Calu3 (cell line): ENCODE measurements at regions not wholly inside any gene's neighbourhood (a gene's known extent, or its start where the extent isn't known, plus 50 kb on each side); places are given as distances from the start of the nearest gene placed in this dataset.
A peak's percentile ranks its signal among the peaks of the same experiment; 100 is the strongest.

ENCODE experiments used
- BruUV-seq: library from RNA; stranded (reverse); fragments of 400-500 nt; replicated peaks from 2 replicates; lab custom pipeline; 2021; lab: Mats Ljungman, UMichigan
- CTCF ChIA-PET: fragments of 300-600 bp; sonication (Branson Sonifier 250); formaldehyde crosslinking; loops from one replicate; lab custom pipeline; 2022; ENCODE audit warnings: antibody characterized with exemption; lab: Charles Lee
- DNase-seq: peaks from one replicate; pipeline ENCODE4 v3.0.0; 2022
- H3K27ac Mint-ChIP-seq: one replicate; pipeline ENCODE4 v1.8.0; 2022; ENCODE audit warnings: mixed read lengths; ENCODE audit not compliant: unreplicated experiment
- H3K27me3 Mint-ChIP-seq: one replicate; pipeline ENCODE4 v1.8.0; 2022; ENCODE audit warnings: mixed read lengths; ENCODE audit not compliant: unreplicated experiment
- H3K36me3 Mint-ChIP-seq: one replicate; pipeline ENCODE4 v1.8.0; 2022; ENCODE audit warnings: mild to moderate bottlenecking, moderate library complexity, mixed read lengths; ENCODE audit not compliant: insufficient read depth, unreplicated experiment
- H3K4me1 Mint-ChIP-seq: one replicate; pipeline ENCODE4 v1.8.0; 2022; ENCODE audit warnings: mild to moderate bottlenecking, low read depth, mixed read lengths; ENCODE audit not compliant: unreplicated experiment
- H3K4me3 Mint-ChIP-seq: one replicate; pipeline ENCODE4 v1.8.0; 2022; ENCODE audit warnings: mild to moderate bottlenecking, low read depth, moderate library complexity, mixed read lengths; ENCODE audit not compliant: unreplicated experiment
- H3K9me3 Mint-ChIP-seq: one replicate; pipeline ENCODE4 v1.8.0; 2022; ENCODE audit warnings: low read depth, mixed read lengths; ENCODE audit not compliant: unreplicated experiment
- CTCF ChIP-seq: fragments of 200-600 bp; IDR thresholded peaks from one replicate; pipeline ENCODE4 v1.8.0; 2022; ENCODE audit warnings: antibody characterized with exemption; ENCODE audit not compliant: unreplicated experiment
- intact Hi-C: fragments of 100-400 bp; cut with micrococcal nuclease; formaldehyde crosslinking; loops from one replicate; pipeline ENCODE4 v1.10.0; 2022; ENCODE audit not compliant: unreplicated experiment

- no peaks in the 10 kb centered on the region for H3K36me3 Mint-ChIP-seq
- intact Hi-C loops = loop anchor here (5.0 to 10.0 kb wide), 2 partner anchors 658 to 875 kb away; no protein-coding TSS in a partner anchor
- H3K27ac Mint-ChIP-seq = no peak overlapping the region
- H3K4me3 Mint-ChIP-seq = peak overlapping the region; percentile 15
- H3K9me3 Mint-ChIP-seq = no peaks in the 10 kb centered on the region
- BruUV-seq = no TSS peak
- no peak for TF ChIP-seq CTCF
- no peak for DNase-seq
- H3K27me3 Mint-ChIP-seq = no peaks in the 10 kb centered on the region
- CTCF ChIA-PET = no interaction called here
- H3K4me1 Mint-ChIP-seq = no peaks in the 10 kb centered on the region
Observed at GRCh38 chr4:187602339-187603092, 393.1 kb upstream of the ZFP42 start.

- H3K27me3 Mint-ChIP-seq = no peaks in the 10 kb centered on the region
- no TSS peak for BruUV-seq
- CTCF ChIA-PET = interaction anchor here (0.6 kb wide), 1 partner anchor 20 kb away, joined by 4 read pairs; no protein-coding TSS in a partner anchor
- H3K4me3 Mint-ChIP-seq = no peak overlapping the region
- no peak for TF ChIP-seq CTCF
- no peaks in the 10 kb centered on the region for H3K9me3 Mint-ChIP-seq
- H3K27ac Mint-ChIP-seq = no peak overlapping the region
- intact Hi-C loops = loop anchor here (5.0 to 10.0 kb wide), 2 partner anchors 659 to 876 kb away; no protein-coding TSS in a partner anchor
- H3K4me1 Mint-ChIP-seq = peaks cover 4% of the 10 kb centered on the region
- H3K36me3 Mint-ChIP-seq = no peaks in the 10 kb centered on the region
- DNase-seq = no peak
Observed at GRCh38 chr4:187603093-187604025, 392.2 kb upstream of the ZFP42 start.

- CTCF ChIA-PET = no interaction called here
- no peaks in the 10 kb centered on the region for H3K9me3 Mint-ChIP-seq
- intact Hi-C loops = loop anchor here (5.0 to 10.0 kb wide), 3 partner anchors 660 to 1597 kb away; no protein-coding TSS in a partner anchor
- no TSS peak for BruUV-seq
- no peak overlapping the region for H3K27ac Mint-ChIP-seq
- peaks cover 7% of the 10 kb centered on the region for H3K4me1 Mint-ChIP-seq
- H3K27me3 Mint-ChIP-seq = no peaks in the 10 kb centered on the region
- no peak for DNase-seq
- H3K4me3 Mint-ChIP-seq = no peak overlapping the region
- no peak for TF ChIP-seq CTCF
- H3K36me3 Mint-ChIP-seq = no peaks in the 10 kb centered on the region
Observed at GRCh38 chr4:187604984-187605383, 390.6 kb upstream of the ZFP42 start.

- intact Hi-C loops = loop anchor here (5.0 to 10.0 kb wide), 2 partner anchors 662 to 1596 kb away; no protein-coding TSS in a partner anchor
- peak; percentile 76 for TF ChIP-seq CTCF
- CTCF ChIA-PET = interaction anchor here (0.6 to 0.8 kb wide), 2 partner anchors 60 to 93 kb away, joined by 3 read pairs; no protein-coding TSS in a partner anchor
- H3K27me3 Mint-ChIP-seq = no peaks in the 10 kb centered on the region
- H3K4me3 Mint-ChIP-seq = no peak overlapping the region
- BruUV-seq = no TSS peak
- H3K9me3 Mint-ChIP-seq = no peaks in the 10 kb centered on the region
- peaks cover 7% of the 10 kb centered on the region for H3K4me1 Mint-ChIP-seq
- no peak overlapping the region for H3K27ac Mint-ChIP-seq
- no peaks in the 10 kb centered on the region for H3K36me3 Mint-ChIP-seq
- peak; percentile 36 for DNase-seq
Observed at GRCh38 chr4:187606581-187606980, 389.0 kb upstream of the ZFP42 start.
